ENCODE measurements at regions not wholly inside any gene's neighbourhood (a gene's known extent, or its start where the extent isn't known, plus 50 kb on each side); places are given as distances from the start of the nearest gene placed in this dataset.
"Not testable (repeated sequence)": the region's sequence is repeated elsewhere in the genome, so short reads cannot be mapped to it uniquely, and the experiment has no call there.

DNA sequence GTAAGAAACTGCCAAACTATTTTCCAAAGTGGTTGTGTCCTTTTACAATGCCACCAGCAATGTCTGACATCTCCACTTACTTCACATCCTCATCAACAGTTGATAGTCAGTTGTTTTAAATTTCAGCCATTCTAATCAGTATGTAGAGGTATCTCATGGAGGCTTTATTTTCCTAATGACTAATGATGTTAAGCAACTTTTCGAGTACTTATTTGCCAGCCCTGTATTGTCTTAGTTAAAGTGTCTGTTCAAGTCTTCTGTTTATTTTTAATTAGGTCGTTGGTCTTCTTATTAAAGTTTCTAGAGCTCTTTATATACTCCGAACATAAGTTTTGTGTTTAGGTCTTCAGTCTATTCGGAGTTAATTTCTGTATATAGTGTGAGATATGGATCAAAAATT is 54.9 kb upstream of the NBPF12 start:
- not testable (repeated sequence) for TF ChIP-seq TOX (CRISPR knock-in tag; IDR thresholded peaks at IDR 0.05; ENCODE audit: borderline replicate concordance); RARB (CRISPR knock-in tag; IDR thresholded peaks at IDR 0.05); CSDC2 (CRISPR knock-in tag; IDR thresholded peaks at IDR 0.05); ZC3H10 (CRISPR knock-in tag; IDR thresholded peaks at IDR 0.05); SNAI2 (CRISPR knock-in tag; IDR thresholded peaks at IDR 0.05); ZFP3 (CRISPR knock-in tag; IDR thresholded peaks at IDR 0.05); OSR1 (CRISPR knock-in tag; IDR thresholded peaks at IDR 0.05); BACH2 (CRISPR knock-in tag; IDR thresholded peaks at IDR 0.05; ENCODE audit: borderline replicate concordance)
- TF ChIP-seq, protein P1, sequence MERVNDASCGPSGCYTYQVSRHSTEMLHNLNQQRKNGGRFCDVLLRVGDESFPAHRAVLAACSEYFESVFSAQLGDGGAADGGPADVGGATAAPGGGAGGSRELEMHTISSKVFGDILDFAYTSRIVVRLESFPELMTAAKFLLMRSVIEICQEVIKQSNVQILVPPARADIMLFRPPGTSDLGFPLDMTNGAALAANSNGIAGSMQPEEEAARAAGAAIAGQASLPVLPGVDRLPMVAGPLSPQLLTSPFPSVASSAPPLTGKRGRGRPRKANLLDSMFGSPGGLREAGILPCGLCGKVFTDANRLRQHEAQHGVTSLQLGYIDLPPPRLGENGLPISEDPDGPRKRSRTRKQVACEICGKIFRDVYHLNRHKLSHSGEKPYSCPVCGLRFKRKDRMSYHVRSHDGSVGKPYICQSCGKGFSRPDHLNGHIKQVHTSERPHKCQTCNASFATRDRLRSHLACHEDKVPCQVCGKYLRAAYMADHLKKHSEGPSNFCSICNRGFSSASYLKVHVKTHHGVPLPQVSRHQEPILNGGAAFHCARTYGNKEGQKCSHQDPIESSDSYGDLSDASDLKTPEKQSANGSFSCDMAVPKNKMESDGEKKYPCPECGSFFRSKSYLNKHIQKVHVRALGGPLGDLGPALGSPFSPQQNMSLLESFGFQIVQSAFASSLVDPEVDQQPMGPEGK (CRISPR knock-in tag; IDR thresholded peaks at IDR 0.05; ENCODE audit: borderline replicate concordance): not testable (repeated sequence)
